Adipocyte (in vitro differentiated cells): ENCODE measurements at regions not wholly inside any gene's neighbourhood (a gene's known extent, or its start where the extent isn't known, plus 50 kb on each side); places are given as distances from the start of the nearest gene placed in this dataset.

Experiments
- DNase-seq: peaks from one replicate; pipeline ENCODE4 v3.0.0-alpha.2; 2015; ENCODE audit warnings: low read depth
- H3K27me3 ChIP-seq: replicated peaks from 2 replicates; pipeline ENCODE4 v1.7.0; 2013; ENCODE audit warnings: mild to moderate bottlenecking, low read length, moderate library complexity; ENCODE audit not compliant: control insufficient read depth, insufficient read depth
- H3K36me3 ChIP-seq: 2 replicates; pipeline ENCODE4 v1.7.0; 2013; ENCODE audit warnings: low read length, mild to moderate bottlenecking, moderate library complexity; ENCODE audit not compliant: control insufficient read depth, insufficient read depth, severe bottlenecking
- H3K4me1 ChIP-seq: 2 replicates; pipeline ENCODE4 v1.7.0; 2013; ENCODE audit warnings: mild to moderate bottlenecking, low read length, moderate library complexity; ENCODE audit not compliant: control insufficient read depth, insufficient read depth
- H3K4me3 ChIP-seq: 2 replicates; pipeline ENCODE4 v1.7.0; 2013; ENCODE audit warnings: mild to moderate bottlenecking, low read length, moderate library complexity
- H3K9ac ChIP-seq: 2 replicates; pipeline ENCODE4 v1.7.0; 2013; ENCODE audit warnings: mild to moderate bottlenecking, low read length, moderate library complexity
- H3K9me3 ChIP-seq: 2 replicates; pipeline ENCODE4 v1.7.0; 2013; ENCODE audit warnings: mild to moderate bottlenecking, low read length, moderate library complexity; ENCODE audit not compliant: control insufficient read depth

DNA sequence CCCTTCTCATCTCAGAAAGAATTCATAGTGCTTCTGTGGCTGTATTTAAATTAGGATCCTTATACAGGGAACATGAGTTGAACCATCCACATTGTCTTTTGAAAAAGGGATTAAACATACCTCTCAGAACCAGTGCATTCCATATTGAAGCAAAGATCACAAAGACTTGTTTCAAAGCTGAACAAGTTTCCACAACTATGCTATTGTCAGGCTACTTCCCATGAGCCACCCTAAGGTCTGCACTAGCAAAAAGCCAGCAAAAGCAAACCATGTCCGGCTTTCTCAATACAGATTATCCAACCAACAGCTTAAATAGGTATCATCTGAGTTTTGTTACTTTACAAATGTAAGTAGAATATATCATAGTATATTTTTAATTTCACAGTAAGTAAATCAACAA lies 78.1 kb downstream of the SCG2 start:
- Histone ChIP-seq H3K9me3 (no peaks in the 10 kb centered on the region), H3K27me3 (no peaks in the 10 kb centered on the region), H3K9ac (no peak overlapping the region)

DNA sequence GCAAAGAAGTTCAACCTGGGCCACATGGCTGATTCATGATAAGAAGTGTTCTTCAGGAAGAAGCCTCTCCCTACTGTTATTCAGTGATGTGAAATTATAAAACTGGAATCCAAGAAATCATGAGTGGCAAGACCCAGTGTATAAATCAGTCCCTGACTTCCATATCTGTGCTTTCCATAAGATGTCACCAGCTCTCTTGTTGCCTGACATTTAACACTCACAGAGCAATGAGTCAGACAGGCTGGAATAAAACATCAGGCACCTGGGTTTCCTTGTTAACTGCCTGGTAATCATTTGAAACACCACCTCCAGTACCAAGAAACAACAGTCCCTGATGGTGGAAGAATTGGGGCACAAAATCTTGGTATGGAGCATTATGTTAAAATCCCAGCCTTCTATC lies 76.1 kb downstream of the SCG2 start:
- Histone ChIP-seq H3K4me3 (no peak overlapping the region), H3K36me3 (no peaks in the 10 kb centered on the region), H3K9me3 (no peaks in the 10 kb centered on the region), H3K27me3 (no peaks in the 10 kb centered on the region), H3K9ac (no peak overlapping the region), H3K4me1 (peaks cover 6% of the 10 kb centered on the region)
- DNase-seq, result no peak

More for the DNA sequence above, 78.1 kb downstream of the SCG2 start:
- Histone ChIP-seq H3K4me3 (no peak overlapping the region), H3K36me3 (no peaks in the 10 kb centered on the region), H3K4me1 (peaks cover 6% of the 10 kb centered on the region)
- DNase-seq, result no peak

DNA sequence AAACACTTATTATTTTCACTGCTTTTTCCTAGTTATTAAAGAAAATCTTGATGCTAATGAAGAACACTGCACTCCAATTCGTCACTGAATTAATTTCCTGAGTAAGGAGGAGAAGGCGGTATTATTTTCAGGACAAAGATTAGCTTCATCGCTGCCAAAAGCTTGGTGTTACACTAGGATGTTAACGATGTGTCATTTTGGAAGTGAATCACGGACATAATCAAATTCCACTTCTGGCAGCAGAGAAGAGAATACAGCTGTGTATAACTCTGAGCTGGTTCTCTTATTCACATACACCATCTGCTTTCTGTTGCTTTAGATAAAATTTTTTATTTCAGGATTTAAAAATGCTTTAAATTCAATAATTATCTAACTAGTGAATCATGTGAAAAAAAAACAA lies 74.1 kb downstream of the SCG2 start:
- Histone ChIP-seq H3K4me3 (no peak overlapping the region), H3K9me3 (no peaks in the 10 kb centered on the region), H3K9ac (no peak overlapping the region), H3K36me3 (no peaks in the 10 kb centered on the region), H3K27me3 (no peaks in the 10 kb centered on the region), H3K4me1 (peaks cover 12% of the 10 kb centered on the region)
- DNase-seq, result peak; percentile 39

DNA sequence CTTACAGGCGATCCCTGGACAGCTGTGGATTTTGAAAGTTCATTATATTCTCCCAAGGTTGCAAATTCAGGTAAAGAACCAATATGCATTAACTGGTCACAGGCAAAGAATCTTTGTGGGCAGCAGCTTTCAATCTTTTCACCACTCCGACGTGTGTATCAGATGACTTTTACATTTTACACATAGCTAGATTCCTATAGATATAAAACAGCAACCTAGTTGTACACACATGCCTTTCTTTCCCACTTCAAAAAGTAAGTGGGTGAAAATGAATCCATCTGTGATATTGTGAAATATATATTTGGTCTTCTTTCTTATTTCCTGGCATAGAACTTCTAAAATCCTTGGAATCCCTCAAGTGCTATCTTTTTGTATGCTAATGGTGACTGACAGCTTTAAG lies 72.5 kb downstream of the SCG2 start:
- Histone ChIP-seq H3K4me3 (no peak overlapping the region), H3K9ac (no peak overlapping the region)

DNA sequence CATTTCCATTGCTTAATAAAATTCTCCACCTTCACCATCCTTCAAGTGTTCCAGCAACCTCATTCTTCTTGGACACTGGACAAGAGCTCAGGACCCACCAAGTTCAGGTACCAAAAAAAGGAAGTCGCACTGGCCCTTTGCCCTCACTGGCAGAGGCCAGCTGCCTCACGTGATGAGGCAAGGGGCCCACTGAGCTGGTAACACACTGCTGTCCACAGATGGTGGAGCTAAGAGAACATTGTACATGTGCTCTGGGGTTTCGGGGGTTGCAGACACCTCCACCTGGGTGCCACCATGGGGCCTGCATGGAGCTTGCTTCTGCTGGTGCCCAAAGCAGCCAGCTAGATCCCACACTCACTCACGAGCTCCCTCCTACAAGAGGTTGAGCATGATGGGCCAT lies 71.3 kb downstream of the SCG2 start:
- Histone ChIP-seq H3K4me1 (peaks cover 12% of the 10 kb centered on the region), H3K36me3 (no peaks in the 10 kb centered on the region), H3K4me3 (no peak overlapping the region), H3K9ac (no peak overlapping the region), H3K27me3 (no peaks in the 10 kb centered on the region), H3K9me3 (no peaks in the 10 kb centered on the region)
- no peak for DNase-seq

More for the DNA sequence above, 72.5 kb downstream of the SCG2 start:
- no peaks in the 10 kb centered on the region for H3K36me3 ChIP-seq
- peak; percentile 31 for DNase-seq
- H3K9me3 ChIP-seq, result no peaks in the 10 kb centered on the region
- H3K4me1 ChIP-seq, result peaks cover 12% of the 10 kb centered on the region
- H3K27me3 ChIP-seq, result no peaks in the 10 kb centered on the region

DNA sequence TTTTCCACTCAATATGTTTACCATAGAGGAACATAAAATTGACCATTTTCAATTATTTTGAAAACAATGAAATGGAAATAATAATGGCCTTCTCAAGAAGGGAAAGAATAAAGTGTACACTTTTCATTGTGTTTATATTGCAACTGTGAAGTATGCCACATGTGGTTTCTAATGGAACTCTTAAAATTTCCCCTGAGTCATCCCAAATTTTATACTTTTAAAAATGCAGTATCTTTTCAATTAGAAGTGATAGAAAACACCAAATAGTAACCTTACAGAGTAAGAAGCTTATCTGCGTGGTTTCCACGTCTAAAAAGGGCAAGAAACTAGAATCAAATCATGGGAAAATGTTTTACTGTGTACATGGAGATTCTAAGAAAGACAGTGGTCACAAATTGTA lies 70.0 kb downstream of the SCG2 start:
- H3K4me3 ChIP-seq, result no peak overlapping the region
- H3K9me3 ChIP-seq, result no peaks in the 10 kb centered on the region
- no peak overlapping the region for H3K9ac ChIP-seq
- H3K36me3 ChIP-seq, result no peaks in the 10 kb centered on the region
- peak; percentile 42 for DNase-seq
- peaks cover 12% of the 10 kb centered on the region for H3K4me1 ChIP-seq
- no peaks in the 10 kb centered on the region for H3K27me3 ChIP-seq

DNA sequence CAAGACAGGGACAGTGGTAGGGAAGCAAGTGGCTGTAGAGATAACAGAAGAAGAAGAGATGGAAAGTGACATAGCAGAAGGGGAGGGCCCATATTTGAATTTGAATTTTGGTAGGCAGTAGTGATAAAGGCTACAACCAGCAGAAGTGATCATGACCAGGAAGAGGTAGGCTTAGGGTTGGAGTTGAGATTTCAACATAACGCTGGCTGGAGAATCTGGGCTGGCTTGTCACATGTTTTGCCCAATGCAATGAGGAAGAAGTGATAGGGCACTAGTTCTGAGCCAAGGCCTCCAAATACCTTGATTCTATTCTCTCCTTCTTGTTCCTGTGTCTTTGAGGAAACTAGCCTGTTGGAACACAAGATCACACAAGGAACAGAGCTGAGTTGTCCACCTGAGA lies 69.4 kb downstream of the SCG2 start:
- Histone ChIP-seq H3K9ac (no peak overlapping the region), H3K4me3 (no peak overlapping the region), H3K9me3 (no peaks in the 10 kb centered on the region), H3K36me3 (no peaks in the 10 kb centered on the region), H3K4me1 (peaks cover 12% of the 10 kb centered on the region), H3K27me3 (no peaks in the 10 kb centered on the region)
- DNase-seq, result no peak

DNA sequence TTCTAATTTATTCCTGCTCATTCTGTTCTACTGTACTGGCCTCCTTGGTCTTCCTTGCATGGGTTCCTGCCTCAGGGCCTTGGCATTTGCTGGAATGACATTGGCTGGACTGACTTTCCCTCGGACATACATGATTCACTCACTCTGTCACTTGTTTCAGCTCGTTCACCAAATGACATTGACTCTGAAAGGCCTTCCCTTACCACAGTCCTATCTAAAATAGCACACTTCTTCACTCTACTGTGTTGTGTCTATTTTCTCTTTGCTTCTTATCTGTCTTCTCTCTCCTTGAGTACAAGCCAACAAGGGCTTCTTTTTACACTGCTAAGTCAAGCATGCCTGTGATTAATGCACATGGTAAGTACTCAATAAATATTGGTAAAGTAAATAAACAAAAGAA lies 65.6 kb downstream of the SCG2 start:
- no peaks in the 10 kb centered on the region for H3K9me3 ChIP-seq
- no peak overlapping the region for H3K9ac ChIP-seq
- no peak overlapping the region for H3K4me3 ChIP-seq
- H3K36me3 ChIP-seq, result no peaks in the 10 kb centered on the region
- H3K4me1 ChIP-seq, result peaks cover 21% of the 10 kb centered on the region
- no peaks in the 10 kb centered on the region for H3K27me3 ChIP-seq
- no peak for DNase-seq

DNA sequence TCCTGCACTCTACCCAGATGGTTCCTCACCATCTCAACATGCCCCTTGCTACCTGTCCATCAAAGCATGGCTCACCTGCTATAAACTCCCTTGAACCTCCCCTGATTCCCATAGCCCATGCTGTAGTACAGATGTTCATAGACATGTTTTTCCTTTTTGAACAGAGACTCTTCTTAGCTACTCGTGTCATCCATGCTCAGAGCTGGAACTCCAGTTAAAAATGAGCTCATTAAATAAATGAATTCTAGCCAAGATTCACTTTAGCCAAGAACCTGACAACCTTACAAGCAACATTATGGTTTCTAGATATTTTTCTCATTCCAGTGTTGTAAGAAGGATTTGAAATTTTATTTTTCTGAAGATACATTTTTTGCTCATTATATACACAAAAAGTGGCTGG lies 65.0 kb downstream of the SCG2 start:
- no peaks in the 10 kb centered on the region for H3K9me3 ChIP-seq
- H3K9ac ChIP-seq, result no peak overlapping the region
- DNase-seq, result no peak
- H3K4me1 ChIP-seq, result peaks cover 18% of the 10 kb centered on the region
- H3K36me3 ChIP-seq, result no peaks in the 10 kb centered on the region
- no peaks in the 10 kb centered on the region for H3K27me3 ChIP-seq
- no peak overlapping the region for H3K4me3 ChIP-seq

DNA sequence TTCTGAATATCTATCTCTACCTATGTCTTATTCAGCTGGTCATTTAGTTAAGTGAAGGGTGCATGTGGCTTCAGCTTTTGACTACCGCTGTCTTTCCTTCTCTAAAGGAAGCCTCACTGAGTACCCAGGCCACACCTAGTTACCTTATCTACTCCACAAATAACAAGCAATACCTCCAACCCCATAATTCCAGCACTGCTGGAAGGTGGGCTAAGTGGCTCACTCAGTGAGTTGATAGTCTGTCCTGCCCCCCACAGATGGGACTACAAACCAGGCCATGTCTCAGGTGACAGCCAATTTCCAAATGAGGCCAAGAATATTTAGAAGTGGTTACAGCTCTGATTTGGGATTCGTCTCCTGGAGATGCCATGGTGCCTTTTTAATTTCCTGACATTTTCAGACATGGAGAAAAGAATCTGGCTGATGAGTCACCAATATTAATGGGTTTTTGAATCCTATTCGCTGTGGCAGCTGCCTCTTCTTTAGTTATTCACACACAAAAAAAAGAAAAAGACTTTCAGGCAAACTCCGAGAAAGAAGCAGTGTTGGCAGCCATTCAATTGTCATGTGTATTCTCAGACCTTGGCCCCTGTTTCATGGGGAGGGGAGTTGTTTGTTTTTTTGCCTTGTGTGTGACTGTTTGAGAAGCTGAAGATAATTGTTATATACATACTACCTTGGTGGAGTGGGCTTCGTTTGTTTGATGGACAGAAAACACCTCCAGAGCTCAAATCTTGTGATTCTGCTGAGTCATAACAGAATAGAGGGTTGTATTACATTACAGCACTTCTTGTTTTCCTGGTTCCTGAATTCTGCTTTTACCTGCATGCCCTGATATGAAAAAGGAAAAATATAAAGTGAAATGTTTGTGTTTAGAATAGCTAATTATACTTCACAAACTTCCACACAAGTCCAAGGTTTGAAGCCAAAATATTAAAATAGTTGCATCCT lies 64.2 kb downstream of the SCG2 start:
- Histone ChIP-seq H3K4me3 (no peak overlapping the region), H3K36me3 (no peaks in the 10 kb centered on the region), H3K9ac (no peak overlapping the region), H3K9me3 (no peaks in the 10 kb centered on the region), H3K4me1 (peaks cover 15% of the 10 kb centered on the region), H3K27me3 (no peaks in the 10 kb centered on the region)
- peak; percentile 17 for DNase-seq

DNA sequence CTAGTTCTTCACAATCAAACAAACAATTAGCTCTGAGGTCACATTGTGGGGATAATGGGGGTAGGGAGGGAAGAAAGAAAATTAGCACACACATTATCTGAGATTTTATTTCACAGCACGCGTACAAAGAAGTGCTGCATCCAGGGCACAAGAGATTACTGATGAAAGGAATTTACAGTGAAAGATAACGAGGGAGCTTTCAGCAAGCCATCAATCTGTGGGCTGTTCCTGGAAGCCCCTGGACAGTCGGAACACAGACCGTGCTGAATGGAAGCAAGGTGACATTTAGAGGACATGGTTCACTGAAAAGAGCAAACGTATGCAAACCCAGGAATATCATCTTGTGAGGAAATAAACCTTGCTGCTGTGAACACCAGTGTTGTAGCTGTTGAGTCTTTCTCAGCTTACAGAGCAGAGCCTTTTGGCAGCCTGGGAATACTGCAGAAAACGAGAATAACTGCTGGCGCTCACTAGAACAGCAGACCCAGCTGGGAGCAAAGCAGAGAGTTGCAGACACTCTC lies 63.2 kb downstream of the SCG2 start:
- Histone ChIP-seq H3K4me3 (peak overlapping the region; percentile 7), H3K27me3 (no peaks in the 10 kb centered on the region), H3K9ac (no peak overlapping the region), H3K9me3 (no peaks in the 10 kb centered on the region), H3K36me3 (no peaks in the 10 kb centered on the region), H3K4me1 (peaks cover 15% of the 10 kb centered on the region)
- DNase-seq, result no peak
